Subcutaneous abdominal adipose tissue (tissue), 5 donors: ENCODE measurements at regions not wholly inside any gene's neighbourhood (a gene's known extent, or its start where the extent isn't known, plus 50 kb on each side); places are given as distances from the start of the nearest gene placed in this dataset.
"Not testable (repeated sequence)": the region's sequence is repeated elsewhere in the genome, so short reads cannot be mapped to it uniquely, and the experiment has no call there.

Experiments used
- H3K27ac ChIP-seq: one replicate; pipeline ENCODE4 v1.7.0; 2013; ENCODE audit warnings: low read depth, mild to moderate bottlenecking, inconsistent platforms, low read length, moderate library complexity
- H3K27me3 ChIP-seq, 5 donors: one replicate each; pipeline ENCODE4 v1.7.0; 2013; ENCODE audit warnings: low read length in 5 of 5, inconsistent platforms in 1 of 5; ENCODE audit not compliant: control insufficient read depth in 5 of 5, insufficient read depth in 4 of 5
- H3K36me3 ChIP-seq, 5 donors: one replicate each; pipeline ENCODE4 v1.7.0; 2013; ENCODE audit warnings: low read length in 5 of 5; ENCODE audit not compliant: control insufficient read depth in 5 of 5, insufficient read depth in 5 of 5
- H3K4me1 ChIP-seq, 5 donors: one replicate each; pipeline ENCODE4 v1.7.0; 2013; ENCODE audit warnings: low read length in 5 of 5, mild to moderate bottlenecking in 3 of 5, moderate library complexity in 1 of 5; ENCODE audit not compliant: control insufficient read depth in 5 of 5, insufficient read depth in 5 of 5
- H3K4me3 ChIP-seq, 5 donors: one replicate each; pipeline ENCODE4 v1.7.0; 2013; ENCODE audit warnings: low read length in 5 of 5, low read depth in 1 of 5
- H3K9ac ChIP-seq, 5 donors: one replicate each; pipeline ENCODE4 v1.7.0; 2013; ENCODE audit warnings: low read length in 5 of 5, mild to moderate bottlenecking in 4 of 5, moderate library complexity in 3 of 5
- H3K9me3 ChIP-seq, 5 donors: one replicate each; pipeline ENCODE4 v1.7.0; 2013; ENCODE audit warnings: low read length in 5 of 5; ENCODE audit not compliant: control insufficient read depth in 5 of 5
- donor health status: healthy.
- donor health status: healthy.
- donor health status: healthy.
- donor health status: healthy.
- donor health status: healthy.

DNA sequence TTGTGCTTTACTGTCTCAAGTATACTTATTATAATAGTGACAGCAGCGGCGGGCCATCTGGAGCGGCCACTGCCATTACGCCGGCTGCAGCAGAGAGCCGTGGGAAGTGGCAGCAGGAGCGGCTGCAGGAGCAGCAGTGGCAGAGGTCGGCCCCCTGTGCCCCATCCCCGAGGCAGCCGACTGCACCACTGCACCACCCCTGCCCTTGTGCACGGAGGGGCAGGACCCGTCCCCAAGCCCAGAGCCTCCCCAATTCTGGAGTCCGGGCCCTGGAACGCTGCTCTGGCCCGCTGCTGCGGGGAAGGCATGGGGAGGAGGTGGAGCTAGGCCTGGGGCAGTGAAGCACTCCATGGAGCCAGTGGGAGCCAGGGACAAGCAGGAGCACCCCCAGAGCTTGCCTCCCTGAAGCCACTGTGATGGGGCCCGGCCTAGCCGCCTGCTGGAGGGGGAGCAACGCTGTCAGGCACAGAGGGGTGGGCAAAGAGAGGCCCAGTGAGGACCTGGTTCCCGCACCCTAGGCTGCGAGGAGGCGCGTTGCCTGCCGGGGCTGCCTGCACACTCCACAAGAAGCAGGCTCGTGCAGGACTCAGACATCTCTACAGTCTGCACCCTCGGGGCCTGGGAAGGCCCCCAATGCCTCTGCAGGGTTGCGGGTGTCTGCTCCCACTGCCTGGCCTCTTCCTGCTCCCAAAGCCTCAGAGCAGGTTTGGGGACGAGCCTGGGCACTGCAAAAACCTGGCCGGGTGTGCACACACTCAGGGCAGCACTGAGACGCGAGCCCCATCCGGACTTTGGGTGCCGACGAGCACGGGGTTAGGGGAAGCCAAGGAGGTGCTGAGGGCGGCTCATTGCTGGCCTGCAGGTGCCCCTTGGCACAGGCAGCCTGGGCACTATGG lies 74.2 kb upstream of the RASSF8 start:
- Histone ChIP-seq H3K27me3 (no peaks in the 10 kb centered on the region), H3K4me3 (no peak overlapping the region), H3K9me3 (no peaks in the 10 kb centered on the region), H3K36me3 (no peaks in the 10 kb centered on the region), H3K27ac (no peak overlapping the region), H3K4me1 (no peaks in the 10 kb centered on the region), H3K9ac (no peak overlapping the region)

DNA sequence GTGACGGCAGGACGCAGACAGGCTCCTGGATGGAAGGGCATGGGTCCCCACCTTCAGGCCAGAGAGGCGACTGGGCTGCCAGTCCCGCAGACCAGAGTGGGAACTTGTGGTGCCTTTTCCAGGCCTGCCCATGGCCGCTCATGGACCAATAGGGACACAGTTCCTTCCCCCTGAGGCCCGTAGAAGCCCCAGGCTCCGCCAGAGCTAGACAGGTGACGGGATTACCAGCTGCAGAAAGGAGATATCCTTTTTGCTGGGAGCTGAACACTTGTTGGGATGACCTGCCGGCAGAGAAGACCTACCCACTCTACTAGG lies 73.6 kb upstream of the RASSF8 start:
- Histone ChIP-seq H3K36me3 (no peaks in the 10 kb centered on the region), H3K4me3 (no peak overlapping the region), H3K27me3 (no peaks in the 10 kb centered on the region), H3K9me3 (no peaks in the 10 kb centered on the region), H3K27ac (no peak overlapping the region), H3K4me1 (no peaks in the 10 kb centered on the region), H3K9ac (no peak overlapping the region)

GRCh38 chr12:25886396-25886795 lies 72.1 kb upstream of the RASSF8 start:
- no peaks in the 10 kb centered on the region for H3K4me1 ChIP-seq
- H3K9me3 ChIP-seq, result no peaks in the 10 kb centered on the region
- no peak overlapping the region for H3K27ac ChIP-seq
- H3K4me3 ChIP-seq, result no peak overlapping the region
- H3K27me3 ChIP-seq, result no peaks in the 10 kb centered on the region
- no peaks in the 10 kb centered on the region for H3K36me3 ChIP-seq
- no peak overlapping the region for H3K9ac ChIP-seq

GRCh38 chr12:25887367-25887766 lies 71.1 kb upstream of the RASSF8 start:
- Histone ChIP-seq H3K4me1 (no peaks in the 10 kb centered on the region), H3K9me3 (no peaks in the 10 kb centered on the region), H3K27me3 (no peaks in the 10 kb centered on the region), H3K36me3 (no peaks in the 10 kb centered on the region), H3K9ac (no peak overlapping the region), H3K4me3 (no peak overlapping the region), H3K27ac (no peak overlapping the region)

- Histone ChIP-seq H3K36me3 (no peaks in the 10 kb centered on the region), H3K27ac (no peak overlapping the region), H3K4me3 (no peak overlapping the region), H3K27me3 (no peaks in the 10 kb centered on the region), H3K4me1 (no peaks in the 10 kb centered on the region), H3K9ac (no peak overlapping the region), H3K9me3 (peaks cover 0 to 4% (median 0%) of the 10 kb centered on the region in 5 donors)
Measured at GRCh38 chr12:25889185-25889584, 69.3 kb upstream of the RASSF8 start.

GRCh38 chr12:25891095-25891494 lies 67.4 kb upstream of the RASSF8 start:
- H3K27me3 ChIP-seq, H3K9me3 ChIP-seq, H3K4me3 ChIP-seq, H3K9ac ChIP-seq, H3K36me3 ChIP-seq, H3K4me1 ChIP-seq, H3K27ac ChIP-seq: not testable (repeated sequence)

DNA sequence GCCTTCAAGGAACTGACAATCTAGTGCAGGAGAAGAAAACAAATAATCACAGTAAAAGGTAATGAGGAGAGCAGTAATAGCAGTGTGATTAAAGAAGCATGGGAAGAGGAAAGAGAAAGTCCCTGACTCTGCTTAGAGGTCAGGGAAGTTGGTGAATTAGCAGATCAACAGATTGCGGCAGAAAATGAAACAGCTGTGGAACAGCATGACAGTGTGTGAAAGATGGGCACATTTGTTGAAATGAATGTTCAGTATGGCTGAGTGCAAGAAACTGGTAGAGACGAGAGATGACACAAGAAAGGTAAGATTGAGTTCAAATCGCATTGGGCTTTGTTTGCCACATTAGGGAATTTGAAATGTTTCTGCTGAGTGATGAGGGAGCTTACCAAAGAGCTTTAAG lies 63.7 kb upstream of the RASSF8 start:
- Histone ChIP-seq H3K4me3 (no peak overlapping the region), H3K36me3 (no peaks in the 10 kb centered on the region), H3K27me3 (no peaks in the 10 kb centered on the region), H3K4me1 (no peaks in the 10 kb centered on the region), H3K9me3 (peaks cover 0 to 7% (median 4%) of the 10 kb centered on the region in 5 donors), H3K27ac (no peak overlapping the region), H3K9ac (no peak overlapping the region)

GRCh38 chr12:25896981-25897380 lies 61.5 kb upstream of the RASSF8 start:
- peaks cover 0 to 7% (median 4%) of the 10 kb centered on the region in 5 donors for H3K9me3 ChIP-seq
- H3K27me3 ChIP-seq, result no peaks in the 10 kb centered on the region
- no peak overlapping the region for H3K27ac ChIP-seq
- H3K36me3 ChIP-seq, result no peaks in the 10 kb centered on the region
- no peaks in the 10 kb centered on the region for H3K4me1 ChIP-seq
- no peak overlapping the region for H3K9ac ChIP-seq
- no peak overlapping the region for H3K4me3 ChIP-seq

- no peaks in the 10 kb centered on the region for H3K4me1 ChIP-seq
Measured at GRCh38 chr12:25903603-25904245, 54.8 kb upstream of the RASSF8 start.

GRCh38 chr12:25904442-25904841 lies 54.0 kb upstream of the RASSF8 start:
- Histone ChIP-seq H3K27ac (no peak overlapping the region), H3K36me3 (no peaks in the 10 kb centered on the region), H3K4me1 (no peaks in the 10 kb centered on the region), H3K4me3 (no peak overlapping the region), H3K9ac (no peak overlapping the region), H3K27me3 (peaks cover 0 to 4% (median 0%) of the 10 kb centered on the region in 5 donors), H3K9me3 (no peaks in the 10 kb centered on the region)

More at GRCh38 chr12:25903603-25904245, 54.8 kb upstream of the RASSF8 start:
- Histone ChIP-seq H3K9ac (no peak overlapping the region), H3K9me3 (no peaks in the 10 kb centered on the region), H3K27ac (no peak overlapping the region), H3K36me3 (no peaks in the 10 kb centered on the region), H3K4me3 (no peak overlapping the region), H3K27me3 (peaks cover 0 to 4% (median 0%) of the 10 kb centered on the region in 5 donors)
